HepG2 (cell line): ENCODE measurements at regions not wholly inside any gene's neighbourhood (a gene's known extent, or its start where the extent isn't known, plus 50 kb on each side); places are given as distances from the start of the nearest gene placed in this dataset.

Source experiments
- ATAC-seq: fragments of 200-7000 bp; cut with Tn5 transposase; 3 replicates; pipeline ENCODE4 v1.9.1; 2020; ENCODE audit warnings: mild to moderate bottlenecking, moderate library complexity
- BruUV-seq: library from RNA; stranded (reverse); fragments of 400-500 nt; replicated peaks from 2 replicates; lab custom pipeline; 2021; lab: Mats Ljungman, UMichigan
- CTCF ChIA-PET: fragments of 300-600 bp; formaldehyde crosslinking; extraction: SDS; loops from one replicate; lab custom pipeline; 2021; ENCODE audit warnings: low total read pairs, inconsistent platforms, low intra/inter-chr PET ratio; lab: Yijun Ruan, JAX
- POLR2A ChIA-PET: fragments of 350-600 bp; sonication (Branson Sonifier 250); formaldehyde crosslinking; loops from one replicate; lab custom pipeline; 2020; ENCODE audit warnings: antibody characterized with exemption, inconsistent platforms; lab: Yijun Ruan, JAX
- DNase-seq: peaks from one replicate; pipeline ENCODE4 v3.0.0-alpha.2; 2015; ENCODE audit warnings: low spot score
- FAIRE-seq: peaks from 3 replicates; lab custom pipeline; 2011; peaks lifted over from hg19 to GRCh38; lab: Jason Lieb, UNC
- H2AFZ ChIP-seq: one replicate; pipeline ENCODE4 v1.6.1; 2011; ENCODE audit warnings: low read length, inconsistent platforms
- H3K27ac ChIP-seq: fragments of 300-600 bp; 3 replicates; pipeline ENCODE4 v1.8.0; 2011; ENCODE audit warnings: mixed run types, mild to moderate bottlenecking, mixed read lengths, low read length, inconsistent platforms; ENCODE audit not compliant: insufficient read depth; ENCODE audit errors: extremely low read length
- H3K27me3 ChIP-seq, 2 experiments: fragments of 200-600 bp in 1 of 2; 2 replicates in 1 of 2; 3 replicates in 1 of 2; pipeline versions ENCODE4 v1.6.0 to v1.8.0; 2011; ENCODE audit warnings: low read length in 2 of 2, mild to moderate bottlenecking in 2 of 2, moderate library complexity in 2 of 2, inconsistent platforms in 1 of 2; ENCODE audit not compliant: insufficient read depth in 2 of 2, control insufficient read depth in 1 of 2
- H3K36me3 ChIP-seq, 2 experiments: fragments of 200-600 bp in 1 of 2; replicated peaks in 1 of 2; 2 replicates in 1 of 2; 3 replicates in 1 of 2; pipeline versions ENCODE4 v1.5.1 to v1.8.0; 2011; ENCODE audit warnings: low read length in 2 of 2, inconsistent platforms in 1 of 2; ENCODE audit not compliant: insufficient read depth in 2 of 2, control insufficient read depth in 1 of 2
- H3K4me1 ChIP-seq: 2 replicates; pipeline ENCODE4 v1.5.1; 2012; ENCODE audit warnings: low read length, inconsistent platforms; ENCODE audit not compliant: insufficient read depth
- H3K4me2 ChIP-seq: 2 replicates; pipeline ENCODE4 v1.6.0; 2011; ENCODE audit warnings: low read depth, low read length, inconsistent platforms
- H3K4me3 ChIP-seq, 3 experiments: fragments of 200-600 bp in 1 of 3; sonication (generic), shearing (Covaris generic) in 1 of 3; replicated peaks in 1 of 3; 2 replicates each; pipeline ENCODE4 v1.5.1; 2011 to 2016; ENCODE audit warnings: low read length in 3 of 3, inconsistent platforms in 2 of 3, low read depth in 2 of 3, mild to moderate bottlenecking in 2 of 3, control low read depth in 1 of 3, mixed read lengths in 1 of 3; ENCODE audit not compliant: insufficient read depth in 1 of 3
- H3K79me2 ChIP-seq: one replicate; pipeline ENCODE4 v1.6.1; 2011; ENCODE audit warnings: low read length, inconsistent platforms; ENCODE audit not compliant: insufficient read depth
- H3K9ac ChIP-seq: 2 replicates; pipeline ENCODE4 v1.6.0; 2011; ENCODE audit warnings: mild to moderate bottlenecking, low read depth, low read length, inconsistent platforms; ENCODE audit not compliant: insufficient read depth
- H3K9me3 ChIP-seq: 2 replicates; pipeline ENCODE4 v1.5.1; 2012; ENCODE audit warnings: mild to moderate bottlenecking, low read length
- H4K20me1 ChIP-seq: 2 replicates; pipeline ENCODE4 v1.6.0; 2011; ENCODE audit warnings: inconsistent platforms, mild to moderate bottlenecking, low read length, moderate library complexity; ENCODE audit not compliant: insufficient read depth
- AGO1 ChIP-seq: fragments of 200-400 bp; formaldehyde crosslinking; IDR thresholded peaks from 2 replicates; pipeline ENCODE4 v1.6.1; 2017; ENCODE audit warnings: mild to moderate bottlenecking, low read depth, low read length, moderate library complexity; ENCODE audit not compliant: poor library complexity, severe bottlenecking
- ATF7-NPFF ChIP-seq: sonication (generic); formaldehyde crosslinking; IDR thresholded peaks from 2 replicates; pipeline ENCODE4 v1.8.1; 2023; ENCODE audit warnings: mild to moderate bottlenecking, low read depth, missing genetic modification reagents, moderate library complexity
- CEBPG ChIP-seq: IDR thresholded peaks from 2 replicates; pipeline ENCODE4 v1.6.1; 2016
- GTF2F1 ChIP-seq: fragments of 150-350 bp; IDR thresholded peaks from 2 replicates; pipeline ENCODE4 v1.6.1; 2014; ENCODE audit warnings: low read length
- HOXD1 ChIP-seq: sonication (generic); formaldehyde crosslinking; IDR thresholded peaks from 2 replicates; pipeline ENCODE4 v1.5.0; 2020; ENCODE audit warnings: missing genetic modification reagents
- JUND ChIP-seq: sonication (generic); formaldehyde crosslinking; IDR thresholded peaks from 2 replicates; pipeline ENCODE4 v1.8.0; 2022; ENCODE audit warnings: mild to moderate bottlenecking, missing genetic modification reagents
- NFIB ChIP-seq: sonication (generic); formaldehyde crosslinking; IDR thresholded peaks from 2 replicates; pipeline ENCODE4 v1.9.0; 2021; ENCODE audit warnings: missing genetic modification reagents, mild to moderate bottlenecking, borderline replicate concordance
- NFKBIZ ChIP-seq: IDR thresholded peaks from 2 replicates; pipeline ENCODE4 v1.6.1; 2018; ENCODE audit warnings: missing genetic modification reagents, missing compliant biosample characterization
- PCBP1 ChIP-seq: fragments of 200-400 bp; formaldehyde crosslinking; IDR thresholded peaks from 2 replicates; pipeline ENCODE4 v1.6.1; 2017; ENCODE audit warnings: mild to moderate bottlenecking, low read depth, low read length, borderline replicate concordance
- REPIN1 ChIP-seq: sonication (generic); formaldehyde crosslinking; IDR thresholded peaks from 2 replicates; pipeline ENCODE4 v1.8.0; 2022; ENCODE audit warnings: missing genetic modification reagents, low read depth, mild to moderate bottlenecking, borderline replicate concordance
- TARDBP ChIP-seq: sonication (generic); formaldehyde crosslinking; IDR thresholded peaks from 2 replicates; pipeline ENCODE4 v1.8.0; 2022; ENCODE audit warnings: mild to moderate bottlenecking, missing genetic modification reagents
- ZBTB4 ChIP-seq: sonication (generic); formaldehyde crosslinking; IDR thresholded peaks from 2 replicates; pipeline ENCODE4 v1.4.0; 2020; ENCODE audit warnings: missing genetic modification reagents, mild to moderate bottlenecking, borderline replicate concordance
- ZNF234 ChIP-seq: sonication (generic); formaldehyde crosslinking; conservative IDR thresholded peaks from 2 replicates; pipeline ENCODE4 v1.5.1; 2020; ENCODE audit warnings: mild to moderate bottlenecking, missing genetic modification reagents
- ZNF326 ChIP-seq: sonication (generic); formaldehyde crosslinking; IDR thresholded peaks from 2 replicates; pipeline ENCODE4 v1.4.0; 2020; ENCODE audit warnings: missing genetic modification reagents, borderline replicate concordance
- ZNF704 ChIP-seq: sonication (generic); formaldehyde crosslinking; IDR thresholded peaks from 2 replicates; pipeline ENCODE4 v1.8.1; 2023; ENCODE audit warnings: mild to moderate bottlenecking, inconsistent platforms, moderate library complexity, missing genetic modification reagents, borderline replicate concordance
- WGBS: methylation state at CpG from one replicate; pipeline ENCODE4 v1.1.6; 2017; ENCODE audit warnings: low lambda C conversion rate; 5-methylcytosine and 5-hydroxymethylcytosine counted together
- in situ Hi-C: cut with HindIII; loops from 2 replicates; pipeline ENCODE4 v1.10.0; 2017; ENCODE audit warnings: low pct_unique_long_range_greater_than_20kb; ENCODE audit not compliant: extremely low pct_ligation_motif_present
- intact Hi-C: fragments of 100-400 bp; cut with micrococcal nuclease; formaldehyde crosslinking; loops from one replicate; pipeline ENCODE4 v1.10.0; 2022; ENCODE audit not compliant: unreplicated experiment
- TF ChIP-seq, protein P1 (sequence below): sonication (generic); formaldehyde crosslinking; conservative IDR thresholded peaks from 2 replicates; pipeline ENCODE4 v1.8.0; 2022; ENCODE audit warnings: low read depth, missing genetic modification reagents

- in situ Hi-C loops (no loop called here), intact Hi-C loops (no loop called here)
- H3K27me3 ChIP-seq = no peaks in the 10 kb centered on the region
- no peaks in the 10 kb centered on the region for H4K20me1 ChIP-seq
- H3K27ac ChIP-seq = no peak overlapping the region
- no peaks in the 10 kb centered on the region for H3K79me2 ChIP-seq
- H2AFZ ChIP-seq = no peak overlapping the region
- no peaks in the 10 kb centered on the region for H3K9me3 ChIP-seq
- no peak overlapping the region for H3K4me2 ChIP-seq
- H3K4me3 ChIP-seq = no peak overlapping the region
- FAIRE-seq (no peak), ATAC-seq (no peak), DNase-seq (no peak)
- no peaks in the 10 kb centered on the region for H3K4me1 ChIP-seq
- BruUV-seq = no TSS peak
- ChIA-PET POLR2A (no interaction called here), CTCF (no interaction called here)
- WGBS = 0% methylated on average over 6 of the region's 6 CpGs
- no peak for TF ChIP-seq ZNF704 (CRISPR knock-in tag)
- no peak for TF ChIP-seq PCBP1
- no peak for TF ChIP-seq ZNF326 (CRISPR knock-in tag)
- TF ChIP-seq JUND (CRISPR knock-in tag) = no peak
- no peak for TF ChIP-seq GTF2F1
- no peak for TF ChIP-seq TARDBP (CRISPR knock-in tag)
- no peak for TF ChIP-seq CEBPG (CRISPR knock-in tag)
- no peak for TF ChIP-seq ZBTB4
- TF ChIP-seq ZNF234 = no peak
- TF ChIP-seq NFIB (CRISPR knock-in tag) = no peak
- TF ChIP-seq NFKBIZ (CRISPR knock-in tag) = no peak
- TF ChIP-seq, protein P1, sequence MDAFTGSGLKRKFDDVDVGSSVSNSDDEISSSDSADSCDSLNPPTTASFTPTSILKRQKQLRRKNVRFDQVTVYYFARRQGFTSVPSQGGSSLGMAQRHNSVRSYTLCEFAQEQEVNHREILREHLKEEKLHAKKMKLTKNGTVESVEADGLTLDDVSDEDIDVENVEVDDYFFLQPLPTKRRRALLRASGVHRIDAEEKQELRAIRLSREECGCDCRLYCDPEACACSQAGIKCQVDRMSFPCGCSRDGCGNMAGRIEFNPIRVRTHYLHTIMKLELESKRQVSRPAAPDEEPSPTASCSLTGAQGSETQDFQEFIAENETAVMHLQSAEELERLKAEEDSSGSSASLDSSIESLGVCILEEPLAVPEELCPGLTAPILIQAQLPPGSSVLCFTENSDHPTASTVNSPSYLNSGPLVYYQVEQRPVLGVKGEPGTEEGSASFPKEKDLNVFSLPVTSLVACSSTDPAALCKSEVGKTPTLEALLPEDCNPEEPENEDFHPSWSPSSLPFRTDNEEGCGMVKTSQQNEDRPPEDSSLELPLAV (CRISPR knock-in tag) = no peak
- no peak for TF ChIP-seq HOXD1 (CRISPR knock-in tag)
- no peak for TF ChIP-seq ATF7-NPFF (CRISPR knock-in tag)
- TF ChIP-seq AGO1 = no peak
- no peak for TF ChIP-seq REPIN1 (CRISPR knock-in tag)
- no peaks in the 10 kb centered on the region for H3K36me3 ChIP-seq
- H3K9ac ChIP-seq = no peak overlapping the region
Measured at GRCh38 chr18:55069497-55069896, 110.2 kb upstream of the CCDC68 start.
